Urinary bladder (tissue), 3 donors: ENCODE measurements at regions not wholly inside any gene's neighbourhood (a gene's known extent, or its start where the extent isn't known, plus 50 kb on each side); places are given as distances from the start of the nearest gene placed in this dataset.

Experiments used
- DNase-seq: peaks from one replicate; pipeline ENCODE4 v3.0.0-alpha.2; 2015; ENCODE audit errors: extremely low spot score
- H3K27ac ChIP-seq: one replicate; pipeline ENCODE4 v1.5.1; 2013; ENCODE audit warnings: low read depth, mild to moderate bottlenecking, moderate library complexity
- H3K36me3 ChIP-seq: one replicate; pipeline ENCODE4 v1.6.1; 2013; ENCODE audit warnings: mild to moderate bottlenecking, moderate library complexity; ENCODE audit not compliant: insufficient read depth
- H3K4me1 ChIP-seq: one replicate; pipeline ENCODE4 v1.6.1; 2013; ENCODE audit warnings: mild to moderate bottlenecking, moderate library complexity; ENCODE audit not compliant: insufficient read depth
- H3K4me3 ChIP-seq: one replicate; pipeline ENCODE4 v1.5.1; 2013; ENCODE audit warnings: low read depth, low read length
- WGBS: extraction: QIAGEN DNeasy Blood & Tissue Kit; methylation state at CpG from one replicate; pipeline ENCODE4 v1.1.7; 2013; 5-methylcytosine and 5-hydroxymethylcytosine counted together
- donor health status: healthy with polysubstance abuse.
- donor health status: healthy.

DNA sequence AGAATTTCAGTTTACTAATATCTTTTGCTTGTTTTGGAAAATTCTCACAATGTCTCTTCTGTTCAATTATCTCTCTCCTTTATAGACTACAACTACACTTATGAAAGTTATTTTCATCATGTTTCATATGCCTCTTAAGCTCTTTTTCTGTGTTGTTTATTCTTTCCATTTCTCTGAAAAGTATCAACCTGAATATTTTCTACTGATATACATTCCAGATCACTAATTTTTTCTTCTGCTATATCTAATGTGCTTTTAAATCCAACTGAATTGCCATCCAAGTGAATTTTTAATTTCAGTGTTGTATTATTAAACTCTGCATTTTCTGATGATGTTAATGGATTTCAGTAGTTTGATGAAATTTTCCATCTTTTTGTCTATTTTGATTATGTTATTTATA, 301.3 kb downstream of the HRH4 start:
- DNase-seq = no peak
- no peak overlapping the region for H3K27ac ChIP-seq
- no peak overlapping the region for H3K4me3 ChIP-seq
- H3K36me3 ChIP-seq = no peaks in the 10 kb centered on the region
- H3K4me1 ChIP-seq = no peaks in the 10 kb centered on the region

DNA sequence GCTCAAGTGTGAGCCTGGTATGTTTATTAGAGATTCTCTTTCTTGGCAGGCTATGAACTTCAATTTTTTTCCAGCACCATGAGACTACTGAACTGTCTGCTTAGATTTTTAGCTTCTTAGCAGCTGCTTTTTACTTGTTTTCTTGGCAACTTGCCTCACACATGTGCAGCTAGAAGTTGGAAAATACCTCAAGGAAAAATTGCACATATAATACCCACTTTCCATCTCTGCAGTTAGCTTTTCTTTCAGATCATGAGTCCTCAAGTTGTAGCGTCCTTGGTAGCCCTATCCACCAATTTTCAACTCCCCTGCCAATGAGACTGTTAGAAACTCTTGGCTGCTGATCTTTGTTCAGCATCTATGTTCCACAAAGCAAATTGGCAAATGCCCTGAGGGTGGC, 302.1 kb downstream of the HRH4 start:
- Histone ChIP-seq H3K4me1 (no peaks in the 10 kb centered on the region), H3K27ac (no peak overlapping the region), H3K4me3 (no peak overlapping the region), H3K36me3 (no peaks in the 10 kb centered on the region)
- WGBS = 69% methylated on average over 1 of the region's 1 CpG
- DNase-seq = no peak

DNA sequence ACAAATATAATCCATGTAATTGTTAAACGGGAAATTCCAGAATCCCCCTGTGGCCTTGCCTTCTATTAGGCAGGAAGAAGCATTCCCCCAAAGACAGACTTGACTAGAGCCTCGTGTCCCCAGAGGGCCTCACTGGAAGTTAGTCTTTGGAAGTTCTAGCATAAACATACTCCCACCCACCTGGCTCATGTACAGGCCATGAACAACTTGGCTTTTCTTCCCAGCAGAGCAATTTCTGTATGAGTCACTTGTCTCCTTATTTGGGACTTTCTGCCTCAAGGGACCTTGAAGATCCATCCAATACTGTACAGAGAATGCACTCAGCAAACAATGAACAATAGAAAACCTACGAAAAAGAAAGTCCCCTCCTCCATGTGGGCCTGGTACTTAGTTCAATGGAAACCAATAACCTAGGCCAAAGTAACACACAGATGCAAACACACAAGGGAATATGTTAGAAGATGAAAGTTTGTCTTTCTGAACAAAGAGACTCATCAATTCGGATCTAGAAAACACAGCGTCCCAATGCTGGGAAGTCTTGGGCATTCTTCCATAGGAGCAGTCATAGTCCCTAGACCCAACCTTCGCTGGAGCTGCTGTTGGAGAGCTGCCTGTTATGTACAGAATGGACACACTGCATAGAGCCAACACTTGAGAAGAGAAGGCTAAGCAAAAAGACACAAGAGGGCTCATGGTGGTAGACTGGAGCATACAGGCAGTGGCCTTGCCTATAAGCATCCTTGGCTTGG, 303.5 kb downstream of the HRH4 start:
- H3K27ac ChIP-seq = no peak overlapping the region
- WGBS = 47% methylated on average over 6 of the region's 6 CpGs

DNA sequence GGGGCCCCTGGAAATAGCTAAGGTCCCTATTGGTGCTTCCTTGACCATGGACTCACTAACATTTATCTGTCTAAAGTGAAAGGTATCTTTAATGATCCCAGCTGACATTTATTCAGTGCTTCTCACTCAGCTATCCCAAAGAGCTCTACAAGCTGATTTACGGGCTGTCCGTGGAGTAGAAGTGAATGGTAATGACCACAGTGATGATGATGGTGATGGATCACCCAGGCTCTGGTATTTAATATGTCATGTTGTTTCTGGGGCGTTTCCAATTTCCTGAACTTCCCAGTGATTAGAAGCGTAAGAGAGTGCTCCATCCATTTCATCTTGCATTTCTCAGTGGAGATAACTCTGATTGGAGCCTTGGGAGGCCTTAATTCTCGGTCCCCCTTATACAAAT, 304.3 kb downstream of the HRH4 start:
- Histone ChIP-seq H3K4me1 (no peaks in the 10 kb centered on the region), H3K36me3 (no peaks in the 10 kb centered on the region), H3K27ac (no peak overlapping the region), H3K4me3 (no peak overlapping the region)
- WGBS = 90% methylated on average over 5 of the region's 5 CpGs
- DNase-seq = no peak

More for the DNA sequence above, 303.5 kb downstream of the HRH4 start:
- no peaks in the 10 kb centered on the region for H3K36me3 ChIP-seq
- no peaks in the 10 kb centered on the region for H3K4me1 ChIP-seq
- no peak overlapping the region for H3K4me3 ChIP-seq
- DNase-seq = no peak

DNA sequence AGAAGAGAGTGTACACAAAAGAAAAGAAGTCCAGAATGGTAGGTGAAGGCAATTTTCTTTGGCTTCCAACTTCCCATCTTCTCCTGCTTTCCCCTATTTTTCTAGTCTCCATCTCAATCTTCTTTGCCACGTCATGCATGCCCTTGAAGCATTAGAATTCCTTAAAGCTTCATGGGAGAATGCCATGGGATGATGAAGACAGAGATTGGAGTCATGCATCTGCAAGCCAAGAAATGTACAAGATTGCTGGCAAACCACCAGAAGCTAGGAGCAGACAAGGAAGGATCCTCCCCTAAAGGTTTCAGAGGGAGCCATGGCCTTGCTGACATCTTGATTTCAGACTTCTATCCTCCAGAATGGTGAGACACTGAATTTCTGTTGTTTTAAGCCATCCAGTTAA, 305.9 kb downstream of the HRH4 start:
- no peaks in the 10 kb centered on the region for H3K36me3 ChIP-seq
- H3K4me3 ChIP-seq = no peak overlapping the region
- WGBS = 80% methylated on average over 1 of the region's 1 CpG
- DNase-seq = no peak
- no peaks in the 10 kb centered on the region for H3K4me1 ChIP-seq
- H3K27ac ChIP-seq = no peak overlapping the region

DNA sequence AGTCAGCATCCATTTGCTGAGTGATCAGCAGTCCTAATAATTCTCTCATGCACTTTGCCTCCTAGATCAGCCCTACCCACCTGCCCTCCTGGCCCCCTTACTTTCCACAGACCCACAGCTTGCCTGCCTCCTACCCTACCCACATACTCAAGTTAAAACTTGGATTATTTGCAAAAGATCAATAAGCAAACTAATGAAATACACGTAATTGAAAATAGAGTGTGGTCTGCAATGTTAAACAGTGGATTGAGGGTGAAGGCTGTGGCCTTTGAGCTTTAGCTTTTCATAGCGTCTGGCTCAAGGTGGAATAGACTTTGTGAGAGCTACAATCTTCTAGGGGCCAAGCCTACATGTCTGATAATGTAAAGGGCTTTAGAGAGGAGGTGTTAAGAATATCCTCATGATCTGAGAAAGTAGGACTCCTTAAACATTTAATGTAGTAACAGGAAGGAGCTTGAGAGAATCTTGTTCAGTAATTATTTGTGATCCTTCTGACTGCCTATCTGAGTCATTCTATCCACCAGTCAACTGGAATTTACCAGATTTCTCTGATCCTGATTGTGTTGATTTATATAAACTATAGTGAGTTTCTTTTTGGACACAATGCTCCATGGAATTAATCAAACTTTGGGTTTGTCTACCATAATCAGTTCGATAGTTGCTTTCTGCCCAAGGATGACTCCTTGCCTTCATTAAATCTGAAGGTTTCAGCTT, 310.0 kb downstream of the HRH4 start:
- no peak for DNase-seq

DNA sequence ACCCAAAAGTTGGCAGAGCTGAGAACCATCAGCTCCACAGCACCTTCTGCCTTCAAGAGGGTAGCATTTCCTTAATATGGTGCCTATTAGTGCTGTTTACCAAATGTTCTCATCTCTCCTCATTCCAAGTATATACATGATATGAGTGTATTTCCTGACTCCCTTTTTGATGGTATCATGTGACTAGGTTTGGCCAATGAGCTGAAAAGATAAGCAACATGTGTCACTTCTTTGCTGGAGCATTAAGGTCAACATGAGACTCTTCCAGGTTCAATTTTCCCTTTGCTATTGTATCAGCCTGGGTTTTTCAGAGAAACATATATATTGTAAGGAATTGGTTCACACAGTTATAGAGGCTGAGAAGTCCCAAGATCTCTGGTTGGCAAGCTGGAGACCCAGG, 310.9 kb downstream of the HRH4 start:
- DNase-seq = no peak
- no peak overlapping the region for H3K4me3 ChIP-seq
- H3K4me1 ChIP-seq = no peaks in the 10 kb centered on the region
- no peak overlapping the region for H3K27ac ChIP-seq
- no peaks in the 10 kb centered on the region for H3K36me3 ChIP-seq

More for the DNA sequence above, 310.0 kb downstream of the HRH4 start:
- no peak overlapping the region for H3K27ac ChIP-seq
- WGBS = 91% methylated on average over 3 of the region's 3 CpGs
- no peaks in the 10 kb centered on the region for H3K4me1 ChIP-seq
- H3K4me3 ChIP-seq = no peak overlapping the region
- H3K36me3 ChIP-seq = no peaks in the 10 kb centered on the region

DNA sequence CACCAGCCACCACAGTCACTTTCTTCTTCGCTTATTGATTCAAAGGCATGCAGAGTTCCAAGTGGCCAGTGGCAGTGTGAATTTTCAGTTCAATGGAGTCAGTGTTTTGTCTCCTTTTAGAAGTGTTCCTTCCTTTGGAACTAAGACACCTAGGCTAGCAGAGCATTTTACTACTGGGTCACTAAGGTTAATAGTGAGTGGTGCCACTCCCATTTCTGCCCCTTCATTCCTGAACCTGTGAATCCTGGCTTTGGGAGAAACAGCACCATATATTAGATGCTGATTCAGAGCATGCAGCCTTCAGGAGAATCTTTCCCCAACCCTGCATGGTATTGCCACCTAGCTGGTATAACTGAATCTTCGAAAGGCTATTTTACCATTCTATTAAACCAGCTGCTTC, 312.7 kb downstream of the HRH4 start:
- no peak for DNase-seq
- H3K27ac ChIP-seq = no peak overlapping the region
- no peak overlapping the region for H3K4me3 ChIP-seq
- H3K36me3 ChIP-seq = no peaks in the 10 kb centered on the region
- 95% methylated on average over 2 of the region's 2 CpGs for WGBS
- H3K4me1 ChIP-seq = no peaks in the 10 kb centered on the region

DNA sequence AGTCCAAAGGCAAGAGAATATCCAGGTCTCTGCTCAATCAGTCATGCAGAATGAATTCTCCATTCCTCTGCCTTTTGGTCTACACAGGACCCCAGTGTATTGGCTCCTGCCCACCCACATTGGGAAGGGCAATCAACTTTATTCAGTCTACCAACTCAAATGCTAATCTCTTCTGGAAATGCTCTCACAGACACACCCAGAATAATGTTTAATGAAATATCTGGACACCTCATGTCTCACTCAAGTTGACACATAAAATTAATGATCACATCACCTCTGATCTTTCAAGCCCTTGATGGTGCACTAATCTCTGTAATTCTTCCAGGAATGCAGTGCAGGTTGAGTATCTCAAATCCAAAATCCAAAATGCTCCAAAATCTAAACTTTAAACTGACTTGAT, 315.6 kb downstream of the HRH4 start:
- Histone ChIP-seq H3K27ac (no peak overlapping the region), H3K4me1 (no peaks in the 10 kb centered on the region), H3K36me3 (no peaks in the 10 kb centered on the region), H3K4me3 (no peak overlapping the region)
- no peak for DNase-seq

DNA sequence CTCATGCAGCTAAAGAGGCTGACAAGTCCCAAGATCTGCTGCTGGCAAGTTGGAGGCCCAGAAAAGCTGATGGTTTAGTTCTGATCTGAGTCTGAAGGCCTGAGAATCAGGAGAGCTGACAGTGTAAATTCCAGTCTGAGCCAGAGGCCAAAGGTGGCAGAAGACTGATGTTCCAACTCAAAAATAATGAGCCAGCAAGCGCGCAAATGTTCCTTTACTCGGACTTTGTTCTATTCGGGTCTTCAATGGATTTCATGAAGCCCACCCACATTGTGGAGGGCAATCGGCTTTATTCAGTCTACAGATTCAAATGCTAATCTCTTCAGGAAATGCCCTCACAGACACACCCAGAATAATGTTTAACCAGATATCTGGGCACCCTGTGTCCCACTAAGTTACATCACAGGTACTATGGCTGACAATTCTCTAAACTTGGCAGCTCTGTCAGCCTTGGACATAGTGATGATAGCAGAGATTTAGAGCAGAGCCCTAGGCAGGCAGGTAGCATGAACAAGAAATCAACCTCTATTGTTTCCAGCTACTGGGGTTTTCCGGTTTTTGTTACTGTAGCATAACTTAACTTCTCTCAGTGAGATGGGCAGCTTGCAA, 318.5 kb downstream of the HRH4 start:
- Histone ChIP-seq H3K4me1 (no peaks in the 10 kb centered on the region), H3K27ac (no peak overlapping the region), H3K4me3 (no peak overlapping the region), H3K36me3 (no peaks in the 10 kb centered on the region)
- 68% methylated on average over 6 of the region's 6 CpGs for whole genome bisulfite sequencing
- DNase-seq = no peak

DNA sequence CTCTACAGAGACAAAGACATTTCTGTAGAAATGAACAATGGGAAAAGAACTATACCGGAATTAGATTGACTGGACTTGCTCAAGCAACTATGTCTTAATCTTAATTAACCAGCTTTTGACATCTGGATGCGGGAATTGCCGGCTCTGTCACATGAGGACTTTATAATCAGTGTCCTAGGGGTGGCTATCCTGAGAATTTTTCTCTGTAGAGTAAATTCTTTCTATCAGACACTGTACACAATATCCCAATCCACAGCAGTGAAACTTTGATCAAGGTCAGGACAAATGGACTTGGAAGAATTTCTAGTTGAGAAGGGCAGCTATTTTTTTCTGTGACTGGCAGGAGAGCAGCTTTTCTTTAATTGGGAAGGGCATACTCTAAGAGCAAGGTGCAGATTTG, 322.1 kb downstream of the HRH4 start:
- Histone ChIP-seq H3K4me1 (no peaks in the 10 kb centered on the region), H3K27ac (no peak overlapping the region)
- 91% methylated on average over 3 of the region's 3 CpGs for WGBS

DNA sequence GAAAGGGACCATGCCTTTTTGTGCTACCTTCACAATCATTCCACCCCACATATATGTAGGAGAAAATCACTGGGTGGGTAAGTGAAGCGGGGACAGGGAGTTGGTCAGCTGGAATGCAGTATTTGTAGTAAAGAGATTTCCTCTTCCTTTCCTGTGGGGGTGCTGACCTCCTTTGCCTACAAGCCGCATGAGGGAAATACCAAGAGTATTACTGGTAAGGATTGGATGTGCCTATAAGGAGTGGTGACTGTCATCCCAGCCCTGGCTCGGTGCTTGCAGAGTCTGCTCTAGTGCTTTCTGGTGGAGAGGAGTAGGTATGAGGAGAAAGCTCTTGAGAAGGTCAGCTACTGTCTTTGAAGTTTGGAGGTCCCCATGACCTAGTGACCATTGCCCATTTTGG, 324.6 kb downstream of the HRH4 start:
- no peak overlapping the region for H3K4me3 ChIP-seq
- H3K36me3 ChIP-seq = no peaks in the 10 kb centered on the region
- no peak overlapping the region for H3K27ac ChIP-seq
- 86% methylated on average over 3 of the region's 3 CpGs for WGBS
- no peaks in the 10 kb centered on the region for H3K4me1 ChIP-seq
- DNase-seq = no peak

More for the DNA sequence above, 322.1 kb downstream of the HRH4 start:
- no peak overlapping the region for H3K4me3 ChIP-seq
- no peaks in the 10 kb centered on the region for H3K36me3 ChIP-seq
- no peak for DNase-seq

DNA sequence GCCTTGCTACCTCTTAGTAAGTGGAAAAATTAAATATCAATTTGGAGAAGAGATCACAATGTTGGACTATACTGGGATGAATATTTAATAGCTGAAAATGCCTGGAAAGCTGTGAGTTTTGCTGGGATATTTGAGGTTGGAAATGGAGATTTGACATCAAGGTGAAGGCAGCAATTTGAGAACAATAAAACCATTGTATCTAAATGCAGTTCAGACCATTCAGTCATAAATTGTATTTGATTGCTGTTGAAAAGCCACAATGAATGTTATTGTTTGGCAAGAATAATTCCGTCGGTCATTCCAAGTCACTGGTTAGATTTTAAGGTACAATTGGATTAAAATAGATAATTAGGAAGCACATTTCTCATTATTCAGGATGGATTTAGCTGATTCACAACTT, 325.6 kb downstream of the HRH4 start:
- Histone ChIP-seq H3K27ac (no peak overlapping the region), H3K4me1 (no peaks in the 10 kb centered on the region)

DNA sequence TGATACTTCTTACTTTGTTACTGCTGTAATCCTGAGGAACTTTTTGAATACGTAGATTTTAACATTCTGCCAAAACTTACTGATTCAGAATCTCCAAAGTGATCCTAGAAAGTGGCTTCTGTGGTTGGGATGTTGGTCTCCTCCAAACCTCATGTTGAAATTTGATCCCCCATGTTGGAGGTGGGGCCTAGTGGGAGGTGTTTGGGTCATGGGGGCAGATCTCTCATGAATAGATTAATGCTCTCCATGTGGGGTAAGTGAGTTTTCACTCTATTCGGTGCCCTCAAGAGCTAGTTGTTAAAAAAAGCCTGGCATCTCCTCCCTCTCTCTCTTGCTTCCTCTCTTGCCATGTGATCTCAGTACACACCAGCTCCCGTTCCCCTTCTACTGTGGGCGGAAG, 329.9 kb downstream of the HRH4 start:
- WGBS = 81% methylated on average over 4 of the region's 4 CpGs
- H3K4me1 ChIP-seq = no peaks in the 10 kb centered on the region
- H3K4me3 ChIP-seq = no peak overlapping the region
- H3K36me3 ChIP-seq = no peaks in the 10 kb centered on the region
- no peak for DNase-seq
- H3K27ac ChIP-seq = no peak overlapping the region

More for the DNA sequence above, 325.6 kb downstream of the HRH4 start:
- whole genome bisulfite sequencing = 75% methylated on average over 2 of the region's 2 CpGs
- Histone ChIP-seq H3K4me3 (no peak overlapping the region), H3K36me3 (no peaks in the 10 kb centered on the region)
- DNase-seq = no peak
